ENCODE measurements at regions not wholly inside any gene's neighbourhood (a gene's known extent, or its start where the extent isn't known, plus 50 kb on each side); places are given as distances from the start of the nearest gene placed in this dataset.

DNA sequence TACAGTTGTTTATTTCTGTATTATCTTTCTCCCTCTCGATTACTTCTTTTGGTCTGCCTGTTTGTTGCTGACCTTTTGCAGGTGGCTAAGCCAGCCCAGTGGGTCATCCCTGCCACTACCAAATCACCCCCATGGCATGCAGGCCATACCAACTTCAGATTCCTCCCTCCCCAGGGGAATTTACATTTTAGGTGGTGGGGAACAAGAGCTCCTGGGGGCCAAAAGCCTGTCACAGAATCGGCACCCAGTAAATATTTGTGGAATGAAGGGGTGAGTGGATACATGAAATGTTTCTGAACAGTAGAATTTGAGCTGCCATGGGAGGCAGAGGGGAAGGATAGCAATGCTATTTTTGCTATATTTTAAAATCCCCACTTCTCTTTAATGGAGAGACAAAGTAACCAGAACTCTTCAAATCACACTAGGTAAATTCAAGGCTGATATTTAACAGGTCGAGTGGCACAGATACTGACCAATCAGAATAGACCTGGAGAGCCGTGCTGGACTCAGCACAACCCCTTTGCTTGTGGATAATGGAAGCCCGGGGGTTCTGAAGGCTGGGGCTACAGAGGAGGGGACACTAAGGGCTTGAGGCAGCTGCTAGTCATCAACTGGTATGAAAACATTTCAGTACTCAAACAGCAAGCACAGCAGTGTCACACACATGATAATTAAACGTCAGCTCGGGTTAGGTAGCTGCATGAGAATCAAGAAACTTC lies 54.3 kb upstream of the SMAD3 start:
- no peaks in the 10 kb centered on the region for H3K27me3 ChIP-seq (ENCODE audit: control insufficient read depth in 2 of 2, insufficient read depth in 2 of 2, low read length in 2 of 2)
- H3K4me1 ChIP-seq (replicated peaks in 1 of 2; ENCODE audit: control insufficient read depth in 2 of 2, insufficient read depth in 2 of 2, low read length in 2 of 2): peaks cover 4 to 5% of the 10 kb centered on the region in 2 experiments; a peak in 3 of 5 replicates
- TF ChIP-seq PKNOX1 (IDR thresholded peaks at IDR 0.05) (peak; percentile 87), REST (IDR thresholded peaks at IDR 0.05; ENCODE audit: borderline replicate concordance) (no peak), REST (CRISPR knock-in tag; IDR thresholded peaks at IDR 0.05; ENCODE audit: low read depth) (no peak), GABPA (tag; conservative IDR thresholded peaks at IDR 0.05; ENCODE audit: low read depth) (no peak)
- H3K4me3 ChIP-seq: no peak overlapping the region
- H3K9me3 ChIP-seq (replicated peaks; ENCODE audit: control insufficient read depth, insufficient read depth, low read depth, low read length): no peaks in the 10 kb centered on the region
- ATAC-seq (0 out of 3 replicates have a peak, but pooled peaks have one; percentile 36), FAIRE-seq (no peak), DNase-seq (ENCODE audit: extremely low read depth in 1 of 4, low spot score in 3 of 4) (peak in 2 of 4 experiments; percentile 41 to 42)
- H3K9ac ChIP-seq (ENCODE audit: insufficient read depth in 1 of 2, low read depth in 2 of 2, low read length in 2 of 2): no peak overlapping the region
- H3K79me2 ChIP-seq (ENCODE audit: control insufficient read depth, insufficient read depth, low read length): no peaks in the 10 kb centered on the region
- no peak overlapping the region for H3K27ac ChIP-seq (ENCODE audit: extremely low read depth, low read depth, low read length)
- H2AFZ ChIP-seq (ENCODE audit: low read depth, low read length): peak overlapping the region; percentile 73; the same call in 1 of the 2 replicates
- intact Hi-C loops (cut with micrococcal nuclease) (no loop called here), in situ Hi-C loops (cut with MboI) (no loop called here)
- no peak overlapping the region for H3K4me2 ChIP-seq (ENCODE audit: insufficient read depth, low read length)
- ChIA-PET CTCF (ENCODE audit: low intra/inter-chr PET ratio) (no interaction called here), POLR2A (interaction anchor here (0.7 to 1.5 kb wide), 3 partner anchors 9 to 16 kb away, joined by 3 to 5 read pairs (median 3); no protein-coding TSS in a partner anchor)
- 46% methylated on average over 7 of the region's 7 CpGs for WGBS (ENCODE audit: insufficient coverage, low coverage, missing lambda C conversion rate)
- H3K9me1 ChIP-seq (ENCODE audit: control insufficient read depth, insufficient read depth, low read length): no peaks in the 10 kb centered on the region
- H4K20me1 ChIP-seq (replicated peaks; ENCODE audit: control insufficient read depth, insufficient read depth, low read length): no peaks in the 10 kb centered on the region
- BruUV-seq (replicated peaks): no TSS peak
- no peaks in the 10 kb centered on the region for H3K36me3 ChIP-seq (ENCODE audit: control insufficient read depth, insufficient read depth, low read length)
